ENCODE measurements at regions not wholly inside any gene's neighbourhood (a gene's known extent, or its start where the extent isn't known, plus 50 kb on each side); places are given as distances from the start of the nearest gene placed in this dataset.
"Not testable (repeated sequence)": the region's sequence is repeated elsewhere in the genome, so short reads cannot be mapped to it uniquely, and the experiment has no call there.

DNA sequence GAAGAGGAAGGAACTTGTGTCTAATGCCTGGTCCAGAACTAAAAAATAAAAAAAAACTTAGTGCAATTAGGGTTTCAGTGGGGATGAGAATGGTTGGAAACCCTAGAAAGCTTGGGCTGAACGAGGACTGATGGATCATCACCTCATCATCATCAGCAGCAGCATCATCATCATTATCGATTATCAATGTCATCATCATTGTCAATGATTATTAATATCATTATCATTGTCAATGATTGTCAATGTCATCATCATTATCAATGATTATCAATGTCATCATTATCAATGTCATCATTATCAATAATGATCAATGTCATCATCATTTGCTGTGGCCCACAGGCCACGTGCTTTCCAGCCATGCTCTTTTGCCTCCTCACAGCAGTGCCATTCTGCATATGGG, 952.0 kb upstream of the ZNF722 start:
- DNase-seq, result no peak

DNA sequence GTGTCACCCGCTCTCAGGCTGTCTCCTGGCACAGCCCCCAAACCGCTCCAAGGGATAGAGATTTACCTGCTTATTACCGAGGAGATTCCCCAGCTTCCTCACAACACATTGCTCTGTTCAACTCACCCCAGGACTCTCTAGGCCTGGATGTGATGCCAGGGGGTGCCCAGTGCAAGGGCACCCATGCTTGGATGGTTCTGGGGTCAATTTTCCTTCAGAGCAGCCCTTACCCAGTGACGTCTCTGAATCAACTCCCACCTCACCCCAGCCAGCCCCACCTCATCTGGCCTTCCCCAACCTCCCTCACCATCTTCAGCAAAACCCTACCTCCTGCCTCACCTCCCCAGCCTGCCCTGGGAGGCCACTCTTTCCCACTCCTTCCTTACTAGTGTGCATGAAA, 951.6 kb upstream of the ZNF722 start:
- DNase-seq, result no peak

DNA sequence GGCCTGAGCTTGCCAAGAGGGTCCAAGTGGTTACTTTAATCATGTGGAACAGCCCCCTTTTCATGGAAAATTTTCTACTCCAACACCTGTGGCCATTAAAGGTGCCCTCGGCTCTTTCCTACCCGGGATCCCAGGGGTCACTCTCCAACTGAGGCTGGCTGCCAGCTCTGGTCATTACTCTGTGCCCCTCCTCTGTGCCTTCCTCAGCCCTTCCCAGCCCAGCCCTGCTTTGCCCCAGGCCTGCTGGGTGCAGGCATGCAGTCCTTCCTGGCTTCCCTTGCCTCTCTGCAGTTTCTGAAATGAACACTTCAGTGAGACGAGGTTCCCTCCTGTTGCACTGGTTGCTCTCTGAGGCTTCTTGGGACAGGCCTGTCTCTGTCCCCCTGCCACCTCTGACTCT, 951.1 kb upstream of the ZNF722 start:
- DNase-seq, result no peak

DNA sequence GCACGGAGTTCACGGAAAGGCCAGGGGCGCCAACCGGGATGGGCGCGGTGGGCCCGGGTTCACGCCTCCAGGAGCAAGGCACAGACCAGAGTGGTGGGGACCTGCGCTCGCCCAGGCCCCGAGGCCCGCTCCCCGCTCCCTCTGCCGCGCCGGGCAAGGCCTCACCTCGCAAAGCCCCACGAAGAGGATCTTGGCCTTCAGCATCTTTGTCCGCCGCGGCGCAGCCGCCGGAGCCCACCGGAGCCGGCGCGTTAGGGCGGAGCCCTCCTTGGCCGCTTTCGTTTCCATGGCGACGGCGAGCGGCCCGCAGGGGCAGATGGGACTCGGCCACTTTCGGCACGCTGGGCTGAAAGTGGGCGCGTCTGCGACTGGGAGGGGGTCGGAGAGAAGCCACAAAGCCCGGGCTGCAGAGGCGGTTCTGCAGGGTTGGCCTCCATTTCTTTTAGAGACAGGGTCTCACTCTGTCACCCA, 944.4 kb upstream of the ZNF722 start:
- no peak for DNase-seq

DNA sequence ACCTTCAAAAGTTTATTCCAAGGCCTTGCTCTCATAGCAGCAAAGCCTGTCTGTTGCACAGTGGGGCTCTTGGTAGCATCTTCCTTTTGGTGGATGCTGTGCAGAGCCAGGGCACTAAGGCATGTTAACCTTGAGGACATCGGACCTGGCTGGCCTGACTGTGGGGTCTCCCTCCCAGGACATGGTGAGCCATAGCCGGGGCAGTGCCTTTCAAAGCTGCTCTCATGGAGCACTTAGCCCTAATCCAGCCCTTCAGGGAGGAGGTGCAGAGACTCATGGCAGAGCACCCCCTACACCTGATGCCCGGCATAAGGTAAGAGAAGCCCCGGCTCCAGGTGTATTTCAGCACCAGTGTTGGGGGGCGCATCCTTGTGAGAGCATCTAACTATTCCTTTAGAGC, 941.4 kb upstream of the ZNF722 start:
- no peak for DNase-seq

DNA sequence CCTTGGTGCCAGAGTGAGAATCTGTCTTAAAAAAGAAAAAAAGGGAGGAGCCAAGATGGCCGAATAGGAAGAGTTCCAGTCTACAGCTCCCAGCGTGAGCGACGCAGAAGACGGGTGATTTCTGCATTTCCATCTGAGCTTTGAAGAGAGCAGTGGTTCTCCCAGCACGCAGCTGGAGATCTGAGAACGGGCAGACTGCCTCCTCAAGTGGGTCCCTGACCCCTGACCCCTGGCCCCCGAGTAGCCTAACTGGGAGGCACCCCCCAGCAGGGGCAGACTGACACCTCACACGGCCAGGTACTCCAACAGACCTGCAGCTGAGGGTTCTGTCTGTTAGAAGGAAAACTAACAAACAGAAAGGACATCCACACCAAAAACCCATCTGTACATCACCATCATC, 937.9 kb upstream of the ZNF722 start:
- DNase-seq, result not testable (repeated sequence)

DNA sequence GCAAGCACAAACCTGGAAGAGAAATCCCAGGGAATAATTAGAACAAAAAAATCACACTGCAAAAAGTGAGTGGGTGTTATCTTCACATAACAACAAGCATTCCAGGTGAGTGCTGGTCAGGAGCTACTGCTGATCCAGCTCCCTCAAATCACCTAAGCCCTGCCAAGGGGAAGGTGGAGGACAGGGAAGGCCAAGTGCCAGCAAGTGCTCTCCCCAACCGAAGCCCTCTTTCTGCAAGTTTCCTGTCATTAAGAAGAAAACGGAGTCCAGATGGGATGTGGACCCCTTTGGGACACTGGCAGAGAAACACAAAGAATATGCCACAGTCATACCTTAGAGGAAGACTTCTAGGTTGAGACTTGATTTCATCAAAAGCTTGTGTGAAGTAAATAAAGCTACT, 933.0 kb upstream of the ZNF722 start:
- no peak for DNase-seq

DNA sequence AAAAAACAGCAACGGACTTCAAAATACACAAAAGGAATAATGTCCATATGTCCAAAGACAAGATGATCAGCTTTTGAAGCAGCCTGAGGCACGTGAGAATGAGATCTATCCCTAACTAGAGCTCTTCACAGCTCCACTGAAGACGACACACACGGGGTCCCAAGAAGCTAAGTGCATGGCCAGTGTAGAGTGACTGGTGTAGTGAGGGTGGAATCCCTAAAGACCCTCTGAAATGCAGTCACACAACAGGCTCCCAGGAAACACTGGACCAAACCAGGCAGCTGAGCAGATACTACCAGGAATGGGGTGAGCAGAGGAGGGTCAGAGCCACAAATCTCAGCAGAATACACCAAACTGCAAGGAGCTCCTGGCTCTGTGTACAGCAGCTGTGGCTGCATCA, 932.4 kb upstream of the ZNF722 start:
- DNase-seq, result not testable (repeated sequence)

DNA sequence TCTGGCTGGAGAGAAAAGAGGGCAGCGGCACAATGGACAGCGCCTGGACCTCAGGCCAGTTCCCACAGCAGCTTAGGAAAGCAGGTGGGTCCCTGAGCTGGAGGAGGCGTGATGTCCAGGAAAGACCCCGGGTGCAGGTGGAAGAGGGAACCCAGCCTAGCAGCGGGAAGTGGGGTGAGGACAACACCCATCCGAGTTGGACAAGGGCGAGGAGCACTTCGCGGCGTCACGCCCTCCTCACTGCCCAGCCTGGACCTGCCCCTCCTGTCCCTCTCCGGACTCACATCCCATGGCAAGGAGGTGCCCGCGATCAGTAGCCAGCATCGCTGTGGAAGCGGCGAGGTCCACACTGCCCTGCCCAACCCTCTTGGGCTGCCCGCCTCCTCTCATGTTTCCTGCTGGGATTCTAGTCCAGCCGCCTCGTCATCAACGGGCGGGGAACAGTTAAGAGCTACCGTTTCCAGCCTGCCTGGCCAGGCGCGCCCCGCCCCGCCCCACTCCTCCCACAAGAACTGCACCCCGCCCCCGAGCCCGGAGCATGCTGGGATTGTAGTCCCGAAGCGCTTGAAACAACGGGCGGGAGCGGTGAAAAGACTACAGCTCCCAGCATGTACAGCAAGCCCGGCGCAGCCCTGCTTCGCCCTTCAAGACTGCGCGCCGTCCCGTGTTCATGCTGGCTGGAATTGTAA, 930.6 kb upstream of the ZNF722 start:
- no peak for DNase-seq

DNA sequence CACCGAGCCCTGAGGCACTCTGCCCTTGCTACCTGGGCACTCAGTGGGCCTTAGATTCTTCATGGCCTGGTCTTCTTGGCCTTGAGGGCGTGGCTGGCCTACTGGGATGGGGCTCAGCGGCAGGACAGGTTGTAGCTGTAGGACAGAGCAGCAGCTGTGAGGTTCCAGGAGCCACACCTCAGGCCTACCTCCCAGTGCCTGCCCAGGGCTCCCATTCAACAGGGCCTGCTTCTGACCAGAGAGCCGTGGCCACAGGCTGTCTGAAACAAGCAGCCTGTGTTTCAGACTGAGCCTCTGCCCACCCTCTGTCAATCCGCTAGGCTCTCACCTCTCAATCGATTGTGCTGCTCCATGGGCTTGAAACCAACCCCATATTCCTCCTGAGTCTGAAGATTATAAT, 928.0 kb upstream of the ZNF722 start:
- no peak for DNase-seq

DNA sequence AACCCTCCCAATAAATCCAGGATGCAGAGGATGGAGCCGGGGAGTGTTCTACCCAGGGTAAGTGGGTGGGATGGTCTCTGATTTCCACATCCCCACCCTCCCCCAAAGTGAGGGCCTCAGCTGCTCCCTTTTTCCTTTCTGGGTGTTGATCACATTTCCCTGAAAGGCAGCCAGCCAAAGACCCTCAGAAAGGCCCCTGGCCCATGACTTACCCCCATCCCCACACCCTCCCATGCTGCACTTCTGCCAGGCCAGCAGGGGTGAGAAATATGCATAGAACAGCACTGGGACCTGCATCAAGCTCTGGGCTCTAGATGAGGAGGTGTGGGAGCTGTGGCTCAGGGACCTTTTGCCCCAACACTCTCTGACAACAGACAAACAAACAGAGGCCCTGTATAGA, 927.3 kb upstream of the ZNF722 start:
- no peak for DNase-seq

DNA sequence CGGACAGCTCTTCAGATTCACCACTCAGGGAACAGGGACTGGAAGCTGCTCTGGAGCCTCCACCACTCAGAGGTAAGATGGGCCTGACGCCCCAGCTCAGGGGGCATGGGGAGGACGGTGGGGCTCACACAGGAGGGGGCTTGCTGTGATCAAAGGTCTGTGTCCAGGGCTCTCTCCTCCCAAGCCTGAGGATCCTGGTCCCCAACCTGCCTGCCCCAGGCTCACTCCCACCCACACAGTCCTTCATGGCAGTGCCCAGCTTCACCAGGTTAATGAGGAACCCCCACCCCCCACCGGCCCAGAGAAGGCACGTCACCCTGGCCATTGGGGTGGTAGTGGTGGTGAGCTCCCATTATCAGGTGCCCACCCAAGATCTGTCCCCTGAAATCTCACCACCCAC, 926.7 kb upstream of the ZNF722 start:
- no peak for DNase-seq

DNA sequence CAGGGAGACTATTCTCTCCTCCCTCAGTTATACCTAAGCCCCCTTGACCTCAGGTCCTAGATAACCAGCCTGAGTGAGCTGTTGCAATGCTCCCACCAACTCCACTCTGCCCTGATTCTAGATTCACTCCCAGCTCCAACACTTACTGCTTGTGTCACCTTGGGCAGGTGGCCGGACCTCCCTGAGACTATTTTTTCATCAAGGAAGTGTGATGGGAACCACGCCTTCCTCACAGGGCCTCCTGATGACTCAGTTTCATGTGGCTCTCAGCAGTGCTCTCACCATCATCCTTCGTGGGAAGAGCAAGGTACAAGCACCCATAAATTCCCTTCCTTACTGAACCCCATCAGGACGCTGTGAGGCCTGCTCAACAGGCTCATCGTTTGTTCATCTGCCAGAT, 925.8 kb upstream of the ZNF722 start:
- no peak for DNase-seq

DNA sequence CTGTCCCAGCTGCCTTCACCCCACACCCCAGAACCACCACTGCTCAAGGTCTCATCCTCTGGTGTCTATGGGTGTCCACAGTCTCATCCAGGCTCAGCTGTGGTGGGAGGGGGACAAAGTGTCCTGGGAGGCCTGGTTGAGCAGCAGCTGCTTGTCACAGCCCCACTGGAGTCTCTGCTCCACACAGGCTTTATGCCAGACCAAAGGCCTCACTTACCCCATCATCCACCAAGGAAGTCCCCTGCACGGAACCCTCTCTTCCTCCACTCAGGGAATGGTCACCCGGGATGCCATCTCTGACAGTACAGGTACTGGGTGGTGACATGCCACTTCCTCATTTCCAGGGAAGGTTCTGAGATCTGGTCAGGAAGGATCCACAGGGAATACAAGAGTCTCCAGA, 925.4 kb upstream of the ZNF722 start:
- DNase-seq, result no peak

DNA sequence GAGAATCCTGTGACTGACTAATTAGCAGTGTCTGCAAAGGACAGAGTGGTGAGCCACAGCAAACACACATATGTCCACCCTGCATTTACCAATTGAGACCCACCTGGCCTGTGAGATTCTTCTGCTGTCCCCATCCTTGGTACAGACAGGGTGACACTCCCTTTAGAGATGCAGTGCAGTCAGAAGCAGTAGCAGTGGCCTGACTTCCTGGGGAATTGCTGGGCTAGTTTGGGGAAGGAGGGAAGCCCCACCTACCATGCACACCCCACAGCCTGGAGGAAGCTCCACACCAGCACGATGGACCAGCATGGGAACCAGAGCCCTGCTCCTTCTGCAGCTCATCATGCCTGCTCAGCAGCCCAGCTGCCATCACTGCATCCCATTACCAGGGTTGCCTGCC, 924.9 kb upstream of the ZNF722 start:
- no peak for DNase-seq

DNA sequence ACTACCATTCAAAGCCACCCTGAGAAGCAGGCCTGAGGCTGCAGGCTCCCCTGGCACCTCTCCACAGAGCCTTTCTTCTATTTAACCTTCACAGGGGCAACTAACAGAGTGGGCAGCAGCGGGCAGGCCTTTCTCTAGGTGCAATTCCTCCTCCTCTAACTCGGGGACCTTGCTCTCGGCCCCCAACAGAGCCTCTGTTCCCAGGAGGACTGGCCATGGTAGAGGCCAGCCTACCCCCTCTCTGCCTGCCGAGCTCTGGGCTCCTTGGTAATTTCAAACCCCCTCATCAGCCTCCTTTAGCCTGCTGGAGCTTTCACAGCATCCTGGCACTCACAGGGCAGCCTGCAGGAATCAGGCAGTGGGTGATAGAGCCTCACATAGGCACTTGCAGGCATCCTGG, 920.8 kb upstream of the ZNF722 start:
- no peak for DNase-seq

DNA sequence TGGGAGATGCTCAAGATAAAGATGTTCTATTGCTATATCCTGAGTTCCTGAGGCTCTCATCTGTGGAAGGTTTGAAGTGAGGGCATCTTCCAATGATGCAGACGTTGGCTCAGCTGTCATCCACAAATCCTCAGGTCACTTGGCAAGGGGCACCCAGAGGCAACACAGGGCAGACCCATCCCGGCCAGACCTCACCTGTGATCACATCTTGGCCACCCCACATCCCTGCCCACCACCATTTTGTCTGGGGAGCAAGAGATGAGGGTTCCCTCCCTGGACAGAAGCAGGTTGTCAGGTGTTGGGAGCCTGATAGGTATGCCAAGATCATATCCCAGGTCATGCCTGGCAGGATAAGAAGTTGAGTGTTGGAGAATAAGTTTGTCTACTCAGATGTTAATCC, 918.2 kb upstream of the ZNF722 start:
- DNase-seq, result no peak

DNA sequence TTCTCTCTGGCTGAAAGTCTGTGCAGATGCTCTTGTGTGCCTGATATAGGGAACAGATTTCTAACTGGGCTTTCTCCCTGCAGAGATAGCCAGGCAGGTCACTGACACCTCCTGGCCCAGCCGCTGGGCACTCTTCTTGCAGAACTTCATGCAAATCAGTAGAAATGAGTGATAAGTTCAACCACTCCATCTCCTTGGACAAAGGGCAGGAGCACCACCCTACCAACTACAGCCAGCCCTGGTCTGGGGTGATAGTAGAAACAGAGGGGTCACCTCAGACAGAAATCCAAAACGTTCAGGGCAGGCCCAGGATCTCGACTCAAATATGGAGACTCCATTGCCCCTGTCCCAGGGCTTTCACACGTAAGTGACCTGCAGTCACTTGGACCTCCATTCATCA, 917.8 kb upstream of the ZNF722 start:
- DNase-seq, result no peak

DNA sequence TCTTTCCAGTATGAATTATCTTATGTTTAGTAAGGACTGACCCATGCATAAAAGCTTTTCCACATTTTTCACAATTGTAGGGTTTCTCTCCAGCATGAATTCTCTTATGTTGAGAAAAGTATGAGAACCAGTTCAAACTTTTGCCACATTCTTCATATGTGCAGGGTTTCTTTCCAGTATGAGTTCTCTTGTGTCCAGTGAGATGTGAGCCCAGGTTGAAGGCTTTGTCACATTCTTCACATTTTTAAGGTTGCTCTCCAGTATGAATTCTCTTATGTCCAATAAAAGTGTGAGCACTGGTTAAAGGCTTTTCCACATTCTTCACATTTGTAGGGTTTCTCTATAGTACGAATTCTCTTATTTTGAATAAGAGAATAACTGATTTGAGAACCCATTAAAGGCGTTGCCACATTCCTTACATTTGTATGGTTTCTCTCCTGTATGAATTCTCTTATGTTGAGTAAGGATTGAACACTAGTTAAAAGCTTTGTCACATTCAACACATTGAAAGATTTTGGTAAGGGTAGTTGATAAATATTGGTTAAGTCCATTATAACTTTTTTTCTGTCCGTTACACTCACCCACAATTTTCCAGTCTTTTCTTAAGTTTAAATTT, 911.0 kb upstream of the ZNF722 start:
- peak; percentile 0 for DNase-seq

DNA sequence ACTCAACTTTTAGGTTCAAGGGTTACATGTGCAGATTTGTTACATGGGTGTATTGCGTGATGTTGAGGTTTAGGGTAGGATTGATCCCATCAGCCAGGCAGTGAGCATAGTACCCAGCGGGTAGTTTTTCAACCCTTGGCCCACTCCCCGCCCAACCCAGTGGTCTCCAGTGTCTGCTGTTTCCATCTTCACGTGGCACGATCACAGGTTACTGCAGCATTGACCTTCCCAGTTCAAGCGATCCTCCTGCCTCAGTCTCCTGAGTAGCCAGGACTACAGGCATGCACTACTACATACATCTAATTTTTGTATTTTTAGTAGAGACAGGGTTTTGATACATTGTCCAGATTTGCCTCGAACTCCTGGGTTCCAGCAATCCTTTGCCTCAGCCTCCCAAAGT, 905.7 kb upstream of the ZNF722 start:
- no peak for DNase-seq

DNA sequence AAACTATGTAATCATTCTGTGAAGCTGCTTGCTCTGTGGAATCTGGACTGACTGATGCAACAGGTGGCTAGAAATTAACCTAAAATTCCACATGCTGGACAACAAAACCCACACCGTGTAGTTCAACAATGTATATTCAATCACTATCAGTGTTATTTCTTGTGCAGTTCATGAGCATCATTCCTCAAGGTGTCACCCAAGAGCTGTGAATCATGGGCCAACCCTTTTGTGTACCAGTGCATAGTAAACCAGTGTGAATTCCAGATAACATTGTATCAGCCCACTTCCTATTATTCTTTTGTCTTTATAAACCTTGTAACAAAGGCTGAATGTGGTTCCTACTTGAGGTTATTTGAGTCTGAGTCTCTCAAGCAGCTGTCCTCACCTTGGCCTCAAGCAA, 905.2 kb upstream of the ZNF722 start:
- peak; percentile 2 for DNase-seq

DNA sequence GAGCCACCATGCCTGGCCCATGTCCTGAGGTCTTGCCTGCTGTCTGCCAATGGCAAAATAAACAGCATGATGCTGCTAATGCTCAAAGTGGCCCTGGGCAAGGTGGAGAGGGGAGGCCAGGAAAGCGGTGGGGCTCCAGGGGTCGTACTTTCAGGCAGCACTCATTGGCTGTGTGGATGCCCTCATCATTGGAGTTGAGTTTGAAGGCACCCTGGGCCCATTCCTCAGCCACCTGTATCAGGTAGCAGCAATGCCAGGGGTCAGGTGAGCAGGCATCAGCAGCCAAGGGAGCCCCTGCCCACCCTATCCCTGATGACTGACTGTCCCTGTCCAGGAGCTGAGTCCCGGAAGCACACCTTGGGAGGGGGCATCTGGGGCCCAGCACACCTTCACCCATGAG, 902.5 kb upstream of the ZNF722 start:
- DNase-seq, result no peak

DNA sequence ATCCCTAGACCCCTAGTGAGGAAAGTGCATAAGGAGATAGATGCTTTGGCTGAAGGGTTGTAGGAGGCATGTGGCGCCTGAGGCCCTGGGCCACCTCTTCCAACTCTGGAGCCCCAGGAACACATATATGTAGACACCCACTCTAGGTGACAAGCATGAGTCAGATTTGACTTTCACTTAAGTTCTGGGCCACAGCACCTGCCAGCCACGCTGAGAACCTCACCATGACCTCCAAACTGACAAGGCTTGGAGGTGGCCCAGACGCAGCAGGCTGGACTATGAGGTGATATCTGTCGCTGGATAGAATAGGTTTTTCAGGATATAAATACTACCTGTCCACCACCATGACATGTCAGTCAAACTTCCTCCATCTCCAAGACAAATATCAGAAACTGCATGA, 894.0 kb upstream of the ZNF722 start:
- DNase-seq, result no peak

DNA sequence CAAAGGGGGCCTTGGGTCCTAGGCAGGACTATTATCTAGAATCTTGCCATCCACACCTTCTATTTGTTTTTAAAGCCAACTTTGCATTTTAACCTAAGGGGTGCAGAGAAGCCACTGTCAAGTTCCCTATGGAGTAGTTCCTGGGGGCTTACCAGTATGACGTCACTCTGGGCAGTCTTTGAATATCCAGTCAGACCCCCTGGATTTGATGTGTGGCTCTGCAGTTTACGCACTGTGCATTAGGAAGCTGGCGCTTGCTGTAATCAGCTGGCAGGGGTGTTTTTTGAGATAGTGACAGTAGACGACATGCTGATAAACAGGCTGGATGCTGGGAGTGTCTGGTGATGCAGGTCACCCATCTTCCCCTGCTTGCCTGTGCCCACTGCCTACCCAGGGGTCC, 892.7 kb upstream of the ZNF722 start:
- DNase-seq, result no peak

All from hematopoietic multipotent progenitor cell treated with erythropoietin and hydrocortisone succinate and interleukin-3 and kit ligand, for 4 days (in vitro differentiated cells).